ENCODE measurements at regions not wholly inside any gene's neighbourhood (a gene's known extent, or its start where the extent isn't known, plus 50 kb on each side); places are given as distances from the start of the nearest gene placed in this dataset.
"Not testable (repeated sequence)": the region's sequence is repeated elsewhere in the genome, so short reads cannot be mapped to it uniquely, and the experiment has no call there.

- no peak for DNase-seq (ENCODE audit: low read depth in 2 of 2)
These were observed 81.0 kb upstream of the LMCD1 start for GRCh38 chr3:8420612-8421011.

GRCh38 chr3:8421267-8421666, 80.4 kb upstream of the LMCD1 start:
- no peak for DNase-seq (ENCODE audit: low read depth in 2 of 2)

GRCh38 chr3:8421711-8422110, 79.9 kb upstream of the LMCD1 start:
- DNase-seq (ENCODE audit: low read depth in 2 of 2): no peak

- DNase-seq (ENCODE audit: low read depth in 2 of 2): no peak
These were observed 78.3 kb upstream of the LMCD1 start for GRCh38 chr3:8423307-8423706.

- DNase-seq (ENCODE audit: low read depth in 2 of 2): no peak
These were observed 77.3 kb upstream of the LMCD1 start for GRCh38 chr3:8424281-8424680.

- no peak for DNase-seq (ENCODE audit: low read depth in 2 of 2)
These were observed 64.8 kb upstream of the LMCD1 start for GRCh38 chr3:8436661-8437287.

GRCh38 chr3:8438507-8439079, 63.0 kb upstream of the LMCD1 start:
- no peak for DNase-seq (ENCODE audit: low read depth in 2 of 2)

GRCh38 chr3:8440142-8440541, 61.5 kb upstream of the LMCD1 start:
- not testable (repeated sequence) for DNase-seq (ENCODE audit: low read depth in 2 of 2)

- no peak for DNase-seq (ENCODE audit: low read depth in 2 of 2)
These were observed 59.6 kb upstream of the LMCD1 start for GRCh38 chr3:8441969-8442559.

GRCh38 chr3:8442993-8443650, 58.5 kb upstream of the LMCD1 start:
- no peak for DNase-seq (ENCODE audit: low read depth in 2 of 2)

- DNase-seq (ENCODE audit: low read depth in 2 of 2): no peak
These were observed 57.5 kb upstream of the LMCD1 start for GRCh38 chr3:8443829-8444791.

GRCh38 chr3:8444883-8445282, 56.7 kb upstream of the LMCD1 start:
- DNase-seq (ENCODE audit: low read depth in 2 of 2): no peak

- no peak for DNase-seq (ENCODE audit: low read depth in 2 of 2)
These were observed 55.8 kb upstream of the LMCD1 start for GRCh38 chr3:8445861-8446260.

GRCh38 chr3:8446845-8447244, 54.8 kb upstream of the LMCD1 start:
- DNase-seq (ENCODE audit: low read depth in 2 of 2): no peak

- DNase-seq (ENCODE audit: low read depth in 2 of 2): no peak
These were observed 51.0 kb upstream of the LMCD1 start for GRCh38 chr3:8450618-8451017.

GRCh38 chr3:8451696-8452095, 49.9 kb upstream of the LMCD1 start:
- no peak for DNase-seq (ENCODE audit: low read depth in 2 of 2)

Data from stimulated activated CD4-positive, alpha-beta T cell treated with anti-CD3 and anti-CD28 coated beads, Interleukin-1b, Interleukin-23, amount 100 ng/mL, for 1 hour (primary cell).